ENCODE measurements at regions not wholly inside any gene's neighbourhood (a gene's known extent, or its start where the extent isn't known, plus 50 kb on each side); places are given as distances from the start of the nearest gene placed in this dataset.
"Not testable (repeated sequence)": the region's sequence is repeated elsewhere in the genome, so short reads cannot be mapped to it uniquely, and the experiment has no call there.

DNA sequence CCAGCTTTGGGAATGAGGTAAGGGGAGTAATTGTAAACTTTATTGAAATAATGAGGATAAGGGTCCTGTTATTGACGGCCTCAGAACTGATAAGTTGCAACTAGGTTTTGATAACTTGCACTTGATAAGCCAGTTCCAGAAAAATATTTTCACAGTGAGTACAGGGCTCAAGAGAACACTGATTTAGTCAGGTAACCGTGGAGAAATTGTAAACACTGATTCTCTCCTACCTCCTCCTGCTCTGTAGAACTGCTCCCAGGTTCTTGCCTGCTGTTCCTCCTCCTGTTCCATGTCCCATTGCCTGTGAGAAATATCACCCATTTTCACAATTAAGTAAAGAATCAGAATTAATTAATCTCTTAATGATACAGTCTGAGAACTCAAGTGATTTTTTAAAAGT, 55.0 kb upstream of the CXXC4 start:
- DNase-seq (ENCODE audit: low read depth in 2 of 2) = no peak

DNA sequence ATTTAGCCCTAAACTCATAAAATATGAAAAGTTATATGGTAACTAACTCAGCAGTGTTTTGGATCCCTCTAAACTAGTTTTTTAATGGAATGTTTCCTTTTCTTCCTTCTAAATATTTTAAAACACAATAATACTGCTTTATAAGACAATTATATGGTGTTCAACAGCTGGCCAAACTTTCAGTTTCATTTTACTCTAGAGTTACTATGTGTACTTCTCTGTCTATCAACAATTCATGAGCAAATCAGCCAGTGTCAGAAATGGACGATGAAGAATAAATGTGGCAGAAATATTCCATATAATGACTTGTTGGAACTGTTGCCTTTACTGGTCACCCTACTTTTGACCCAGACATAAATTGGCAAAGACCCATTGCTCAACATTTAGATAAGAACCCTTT, 64.8 kb upstream of the CXXC4 start:
- no peak for DNase-seq (ENCODE audit: low read depth in 2 of 2)

DNA sequence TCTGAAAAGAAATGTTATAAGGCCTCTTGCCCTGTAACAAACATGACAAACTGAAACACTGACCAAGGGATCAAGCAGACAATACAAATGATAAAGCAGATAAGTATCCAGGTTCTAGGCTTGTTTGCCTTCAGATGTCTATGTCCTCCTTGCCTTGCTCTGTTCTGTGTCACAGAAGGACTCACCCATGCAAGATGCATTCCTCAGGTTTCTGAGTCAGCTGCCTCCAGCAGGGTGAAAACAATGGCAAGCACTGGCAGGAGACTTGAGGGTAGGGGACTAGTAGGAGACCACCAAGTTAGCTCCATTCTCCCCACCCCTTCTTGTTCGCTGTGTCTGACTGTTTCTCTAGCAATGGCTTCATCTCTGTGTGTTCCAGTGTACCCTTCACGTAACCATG, 76.6 kb upstream of the CXXC4 start:
- no peak for DNase-seq (ENCODE audit: low read depth in 2 of 2)

DNA sequence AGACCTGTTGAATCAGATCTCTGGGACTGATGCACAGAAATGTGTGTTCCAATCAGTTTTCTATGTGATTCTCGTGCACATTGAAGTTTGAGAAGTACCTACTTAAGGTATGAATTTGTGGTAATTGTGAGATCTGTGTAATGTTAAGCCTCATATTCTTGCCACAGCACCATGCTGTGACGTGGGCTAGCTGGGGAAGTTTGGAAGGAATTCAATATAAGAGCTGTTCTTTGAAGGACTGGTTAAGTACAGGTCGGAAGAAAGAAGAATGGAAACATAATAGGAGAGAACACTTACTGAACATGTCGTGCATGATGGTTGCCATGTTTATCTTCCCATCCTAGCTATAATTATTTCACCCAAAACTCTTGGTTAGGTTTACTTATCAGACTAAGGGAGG, 79.7 kb upstream of the CXXC4 start:
- no peak for DNase-seq (ENCODE audit: low read depth in 2 of 2)

DNA sequence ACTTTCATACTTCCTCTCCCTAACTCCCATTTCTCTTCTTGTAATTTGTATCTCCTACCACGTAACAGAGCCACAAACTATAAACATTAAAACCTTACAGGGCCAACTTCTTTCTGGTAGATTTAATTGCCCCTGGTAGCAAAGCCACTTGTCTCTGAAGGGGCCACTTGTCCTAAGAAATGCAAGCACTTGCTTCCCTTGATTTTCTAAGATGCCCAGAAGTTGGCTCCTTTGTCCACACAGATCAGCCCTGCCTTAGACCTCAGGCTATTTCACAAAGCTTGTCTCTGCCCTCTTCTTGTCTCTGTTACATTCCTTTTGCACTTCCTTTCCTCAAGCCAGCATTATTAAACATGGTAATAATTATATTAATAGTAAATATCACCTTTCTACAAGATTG, 80.6 kb upstream of the CXXC4 start:
- no peak for DNase-seq (ENCODE audit: low read depth in 2 of 2)

DNA sequence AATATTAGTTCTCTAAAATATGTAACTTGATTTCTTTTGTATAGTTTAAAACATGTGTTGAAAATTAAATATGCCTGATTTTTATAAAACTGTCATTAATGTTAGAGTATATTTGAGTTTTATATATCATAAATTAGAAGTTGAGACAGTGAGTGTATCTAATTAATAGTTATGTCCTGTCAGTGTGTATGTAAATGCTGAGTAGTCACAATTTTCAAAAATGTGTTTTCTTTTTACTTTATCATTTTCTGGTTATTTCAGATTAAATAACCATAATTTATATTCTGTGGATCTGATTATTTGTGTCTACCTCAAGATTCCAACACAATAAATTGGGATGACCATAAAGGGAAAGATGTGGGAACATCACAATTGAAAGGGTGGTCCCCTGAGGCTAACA, 82.7 kb upstream of the CXXC4 start:
- no peak for DNase-seq (ENCODE audit: low read depth in 2 of 2)

DNA sequence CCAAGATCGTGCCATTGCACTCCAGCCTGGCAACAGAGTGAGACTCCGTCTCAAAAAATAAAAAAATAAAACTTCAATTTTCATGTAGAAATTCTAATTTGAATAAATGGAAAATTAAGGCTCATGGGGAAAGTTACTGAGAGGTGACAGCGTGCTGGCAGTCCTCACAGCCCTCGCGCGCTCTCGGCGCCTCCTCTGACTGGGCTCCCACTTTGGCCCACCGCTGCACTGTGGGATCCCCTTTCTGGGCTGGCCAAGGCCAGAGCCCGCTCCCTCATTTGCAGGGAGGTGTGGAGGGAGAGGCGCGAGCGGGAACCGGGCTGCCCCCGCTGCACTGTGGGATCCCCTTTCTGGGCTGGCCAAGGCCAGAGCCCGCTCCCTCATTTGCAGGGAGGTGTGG, 86.8 kb upstream of the CXXC4 start:
- DNase-seq (ENCODE audit: low read depth in 2 of 2) = not testable (repeated sequence)

DNA sequence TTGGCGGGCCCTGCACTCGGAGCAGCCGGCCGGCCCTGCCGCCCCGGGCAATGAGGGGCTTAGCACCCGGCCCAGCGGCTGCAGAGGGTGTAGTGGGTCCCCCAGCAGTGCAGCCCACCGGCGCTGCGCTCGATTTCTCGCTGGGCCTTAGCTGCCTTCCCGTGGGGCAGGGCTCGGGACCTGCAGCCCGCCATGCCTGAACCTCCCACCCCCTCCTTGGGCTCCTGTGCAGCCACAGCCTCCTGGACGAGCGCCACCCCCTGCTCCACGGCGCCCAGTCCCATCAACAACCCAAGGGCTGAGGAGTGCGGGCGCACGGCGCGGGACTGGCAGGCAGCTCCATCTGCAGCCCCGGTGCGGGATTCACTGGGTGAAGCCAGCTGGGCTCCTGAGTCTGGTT, 87.4 kb upstream of the CXXC4 start:
- DNase-seq (ENCODE audit: low read depth in 2 of 2) = not testable (repeated sequence)

DNA sequence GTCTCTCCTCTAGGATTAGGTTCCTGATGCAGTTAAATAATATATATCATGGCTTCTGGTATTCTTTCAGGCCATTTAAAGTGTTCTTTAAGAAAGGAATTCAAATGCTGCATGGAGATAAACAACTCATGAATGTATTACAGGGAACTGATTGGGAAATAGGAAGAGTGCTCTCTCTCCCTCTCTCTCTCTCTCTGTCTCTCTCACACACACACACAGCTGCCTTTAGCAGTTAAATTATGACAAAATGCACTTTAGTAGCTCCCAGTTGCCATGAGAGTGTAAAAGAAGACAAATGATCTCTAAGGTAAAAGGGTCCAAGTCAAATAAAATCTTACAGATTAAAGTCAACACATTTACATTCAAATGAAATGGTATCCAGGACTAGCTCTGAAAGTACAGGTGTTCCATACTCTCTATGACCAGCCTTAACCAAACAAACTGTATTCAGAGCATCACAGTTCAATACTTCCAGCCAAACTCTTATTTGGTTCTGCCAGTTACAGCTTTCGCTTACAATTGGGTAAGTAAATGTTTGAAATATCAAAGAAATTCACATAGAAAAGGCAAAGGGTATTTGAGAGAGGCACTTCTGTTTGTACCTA, 94.7 kb upstream of the CXXC4 start:
- no peak for DNase-seq (ENCODE audit: low read depth in 2 of 2)

DNA sequence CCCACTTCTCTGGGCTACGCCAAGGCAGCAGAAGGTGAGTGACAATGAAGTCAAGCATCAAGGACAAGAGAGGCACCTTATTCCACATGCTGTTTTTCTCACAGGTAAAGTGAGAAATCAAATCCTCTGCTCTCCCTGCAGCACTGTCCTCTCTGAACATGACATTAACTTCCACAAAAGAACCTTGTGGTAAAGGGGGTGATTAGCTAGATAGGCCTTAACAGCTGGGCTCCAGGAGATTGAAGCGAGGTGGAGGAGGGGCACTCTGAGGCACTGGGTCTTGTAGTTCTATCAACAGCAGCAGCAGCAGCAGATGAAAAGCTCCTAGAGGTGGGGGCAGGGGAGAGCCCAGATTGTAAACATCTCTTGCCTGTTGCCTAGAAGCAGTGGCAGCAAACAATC, 96.8 kb upstream of the CXXC4 start:
- no peak for DNase-seq (ENCODE audit: low read depth in 2 of 2)

DNA sequence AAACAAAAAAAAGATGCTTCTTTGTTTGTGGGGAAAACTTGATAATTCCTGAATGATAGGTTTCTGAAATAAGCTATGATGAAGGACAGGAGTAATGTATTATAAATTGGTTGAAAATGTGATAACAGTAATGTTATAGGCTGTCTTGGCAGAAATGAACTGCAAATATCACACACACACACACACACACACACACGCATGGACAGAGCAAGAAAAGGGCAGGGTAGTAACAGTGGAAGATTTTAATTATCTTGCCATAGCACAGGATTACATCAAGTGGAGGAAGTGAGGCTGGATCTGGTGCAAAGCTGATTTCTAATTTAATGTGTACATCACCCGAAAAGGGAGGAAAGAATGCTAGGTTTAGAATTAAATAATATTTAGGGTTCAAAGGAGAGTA, 97.5 kb upstream of the CXXC4 start:
- no peak for DNase-seq (ENCODE audit: low read depth in 2 of 2)

DNA sequence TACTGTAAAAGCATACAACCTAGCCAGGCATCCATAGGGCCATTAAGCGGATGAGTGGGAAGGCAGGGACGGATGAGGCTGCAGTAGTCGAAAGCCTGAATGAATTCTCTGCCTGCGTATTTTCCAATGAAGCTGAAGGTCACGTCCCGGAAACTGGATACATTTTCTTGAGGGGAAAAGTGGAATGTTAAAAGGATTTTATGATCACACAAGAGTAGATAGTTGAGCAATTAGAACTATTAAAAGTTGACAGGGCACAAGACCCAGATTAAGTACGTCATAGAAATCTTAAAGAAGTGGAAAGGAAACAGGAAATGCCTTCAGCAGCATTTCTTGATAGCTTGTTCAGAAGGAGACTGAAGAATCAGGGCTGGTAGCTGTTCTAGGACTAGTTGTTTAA, 98.3 kb upstream of the CXXC4 start:
- no peak for DNase-seq (ENCODE audit: low read depth in 2 of 2)

DNA sequence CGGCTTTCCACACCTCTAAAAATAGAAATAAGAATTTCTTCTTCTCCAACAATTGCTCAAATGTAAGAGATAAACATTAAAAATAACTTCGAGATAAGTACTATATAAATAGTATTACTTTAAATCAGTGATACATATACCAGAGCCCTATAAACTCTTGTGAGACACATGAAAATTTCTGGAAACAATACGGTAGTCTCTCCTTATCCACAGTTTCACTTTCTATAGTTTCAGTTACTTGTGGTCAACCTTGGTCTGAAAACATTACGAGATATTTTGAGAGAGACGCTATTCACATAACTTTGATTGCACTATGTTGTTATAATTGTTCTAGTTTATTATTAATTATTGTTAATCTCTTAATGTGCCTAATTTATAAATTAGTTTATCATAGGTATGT, 101.5 kb upstream of the CXXC4 start:
- DNase-seq (ENCODE audit: low read depth in 2 of 2) = no peak

DNA sequence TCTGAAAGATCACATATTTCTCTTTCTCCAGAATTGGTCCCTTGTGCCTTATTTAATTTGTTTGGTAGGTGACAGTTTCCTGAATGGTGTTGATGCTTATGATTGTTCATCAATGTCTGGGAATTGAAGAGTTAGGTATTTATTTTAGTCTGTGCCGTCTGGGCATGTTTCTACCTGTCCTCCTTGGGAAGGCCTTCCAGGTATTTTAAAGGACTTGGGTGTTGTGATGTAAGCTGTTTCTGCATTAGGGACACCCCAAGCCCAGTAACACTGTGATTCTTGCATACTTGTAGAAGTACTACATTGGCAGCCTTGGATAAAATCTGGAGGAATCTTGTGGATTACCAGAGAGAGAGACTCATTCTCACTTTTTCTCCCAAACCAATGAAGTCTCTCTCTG, 120.8 kb upstream of the CXXC4 start:
- DNase-seq (ENCODE audit: low read depth in 2 of 2) = no peak

DNA sequence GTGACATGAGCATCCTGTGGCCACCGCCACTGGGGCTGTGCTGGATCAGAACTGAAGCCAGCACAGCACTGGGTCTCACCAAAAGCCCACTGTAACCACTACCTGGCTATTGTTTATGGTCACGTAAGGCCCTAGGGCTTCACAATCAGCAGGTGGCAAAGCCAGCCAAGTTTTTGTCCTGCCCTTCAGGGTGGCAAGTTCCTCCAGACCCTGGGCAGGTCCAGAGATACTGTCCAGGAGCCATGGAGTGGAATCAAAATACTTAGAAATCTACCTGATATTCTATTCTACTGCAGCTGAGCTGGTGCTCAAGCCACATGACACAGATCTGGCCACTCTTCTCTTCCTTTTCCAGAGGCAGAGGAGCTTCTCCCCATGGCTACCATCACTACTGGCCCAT, 121.2 kb upstream of the CXXC4 start:
- no peak for DNase-seq (ENCODE audit: low read depth in 2 of 2)

DNA sequence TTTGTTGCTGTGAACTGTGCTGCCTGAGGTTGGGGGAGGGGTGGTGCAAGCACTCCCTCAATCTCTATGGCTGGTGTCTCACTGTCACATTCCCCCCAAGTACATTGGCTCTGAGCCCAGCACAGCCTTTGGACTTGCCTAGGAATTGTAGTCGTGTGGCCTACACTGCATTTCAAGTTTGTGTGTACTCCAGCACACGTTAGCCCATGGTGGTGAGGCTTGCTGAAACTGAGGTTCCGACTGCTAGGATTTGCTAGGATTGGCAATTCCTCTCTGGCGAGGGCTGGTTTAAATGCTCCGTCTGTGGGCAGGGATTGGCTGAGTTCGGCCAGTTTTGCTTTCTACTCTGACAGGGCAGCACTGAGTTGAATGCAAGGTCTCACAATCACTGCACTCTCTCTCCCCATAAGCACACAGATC, 121.7 kb upstream of the CXXC4 start:
- DNase-seq (ENCODE audit: low read depth in 2 of 2) = no peak

DNA sequence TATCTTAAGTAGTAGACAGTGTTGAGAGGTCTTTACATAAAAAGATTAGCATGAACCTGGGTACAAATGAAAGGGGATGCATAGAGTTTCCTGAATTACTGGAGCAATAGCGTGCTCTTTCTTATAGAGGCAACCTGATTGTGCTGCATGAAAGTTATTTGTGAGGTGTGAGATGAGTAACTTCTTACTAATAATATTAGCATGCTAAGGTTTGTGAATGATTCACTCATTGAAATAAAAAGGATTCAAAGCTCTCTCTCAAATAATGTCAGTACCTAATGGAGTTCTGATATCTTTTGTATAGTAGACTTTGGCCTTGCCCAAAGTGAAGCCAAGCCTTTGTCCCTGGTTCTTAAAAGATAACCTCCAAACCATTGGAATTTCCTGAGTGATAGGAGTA, 131.0 kb upstream of the CXXC4 start:
- DNase-seq (ENCODE audit: low read depth in 2 of 2) = no peak

DNA sequence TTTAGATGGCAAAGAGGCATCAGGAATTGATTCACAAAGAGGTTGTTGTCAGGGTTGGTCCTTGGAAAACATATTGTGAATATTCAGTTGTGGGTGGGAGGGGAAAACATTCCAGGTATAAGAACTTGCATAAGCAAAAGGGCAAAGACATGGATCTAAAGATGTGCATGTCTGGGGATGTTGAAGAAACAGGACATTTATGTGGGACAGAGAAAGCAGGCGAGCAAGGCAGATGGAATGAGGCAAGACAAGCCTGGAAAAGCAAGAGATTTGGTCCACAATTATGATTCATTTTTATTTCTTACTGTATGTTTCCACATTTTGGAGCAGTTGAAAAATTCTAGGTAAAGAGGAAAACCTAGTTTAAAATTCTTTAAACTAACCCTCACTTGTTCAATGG, 134.9 kb upstream of the CXXC4 start:
- no peak for DNase-seq (ENCODE audit: low read depth in 2 of 2)

DNA sequence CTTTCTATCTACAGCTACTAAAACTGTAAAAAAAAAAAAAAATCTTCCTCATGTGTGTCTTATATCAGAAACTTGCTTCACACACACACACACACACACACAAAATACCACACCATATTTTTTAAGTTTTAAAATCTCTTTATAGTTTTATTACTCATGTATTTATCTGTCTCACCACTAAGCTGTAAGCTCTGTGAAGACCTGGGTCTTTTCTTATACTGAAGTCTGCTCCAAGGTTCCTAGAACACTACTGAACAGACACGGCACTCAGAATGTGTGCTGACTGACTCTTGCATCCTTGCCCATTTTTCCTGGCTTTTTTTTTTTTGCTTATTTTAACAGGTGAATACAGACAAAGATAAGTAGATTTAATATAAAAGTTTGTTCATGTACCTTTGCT, 135.6 kb upstream of the CXXC4 start:
- DNase-seq (ENCODE audit: low read depth in 2 of 2) = no peak

DNA sequence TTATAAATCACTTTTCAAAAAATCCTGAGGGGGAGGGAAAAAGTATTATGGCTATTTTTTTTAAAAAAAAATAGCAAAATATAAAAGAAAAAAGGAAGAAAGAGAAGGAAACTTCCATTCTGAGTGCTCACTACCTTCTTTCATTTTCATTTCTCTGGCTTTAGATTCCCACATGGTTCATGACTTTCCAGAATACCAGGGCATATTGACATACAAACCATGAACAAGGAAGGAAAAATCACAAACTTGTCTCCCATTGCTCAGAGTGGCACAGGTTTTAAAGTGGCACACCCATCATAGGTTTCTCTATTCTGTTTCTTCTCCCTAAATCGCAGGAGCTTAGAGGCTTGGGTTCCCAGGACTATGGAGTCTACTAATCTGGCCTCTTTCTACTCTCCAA, 136.3 kb upstream of the CXXC4 start:
- no peak for DNase-seq (ENCODE audit: low read depth in 2 of 2)

DNA sequence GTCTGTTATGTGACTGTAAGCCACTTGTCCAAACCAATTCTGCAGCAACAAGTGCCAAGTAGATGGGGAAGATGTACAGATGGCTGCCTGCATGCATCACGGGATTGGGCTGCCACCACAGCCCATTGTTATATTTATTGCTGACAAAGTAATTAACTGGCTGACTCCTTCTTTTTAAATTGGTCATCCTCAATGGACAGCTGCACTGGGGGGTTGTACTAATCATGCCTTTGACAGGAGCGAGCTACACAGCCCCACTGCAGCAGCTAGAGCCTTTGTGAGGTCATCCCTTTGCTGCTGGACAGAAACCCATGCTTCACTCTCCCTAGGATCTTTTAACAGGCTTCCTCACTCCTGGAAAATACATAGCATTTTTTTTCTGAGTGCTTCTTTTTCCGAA, 146.7 kb upstream of the CXXC4 start:
- no peak for DNase-seq (ENCODE audit: low read depth in 2 of 2)

DNA sequence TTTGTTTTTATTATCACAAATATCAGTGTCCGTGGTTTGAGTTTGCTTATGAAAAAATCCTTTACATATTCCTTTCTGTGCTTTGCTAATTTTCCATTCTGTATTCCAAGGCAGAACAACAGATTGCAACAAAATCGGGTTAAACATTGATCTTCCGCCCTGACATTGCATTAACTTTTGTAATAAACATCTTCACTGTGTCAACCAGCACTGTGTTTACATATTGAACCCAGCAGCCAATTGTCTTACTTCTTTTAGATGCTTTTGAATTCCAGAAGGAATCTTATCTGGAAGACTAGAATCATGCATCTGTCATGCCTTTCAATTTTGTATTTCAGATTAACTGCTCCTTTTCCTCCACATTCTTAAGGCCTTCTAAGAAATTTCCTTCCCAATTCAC, 147.8 kb upstream of the CXXC4 start:
- DNase-seq (ENCODE audit: low read depth in 2 of 2) = no peak

DNA sequence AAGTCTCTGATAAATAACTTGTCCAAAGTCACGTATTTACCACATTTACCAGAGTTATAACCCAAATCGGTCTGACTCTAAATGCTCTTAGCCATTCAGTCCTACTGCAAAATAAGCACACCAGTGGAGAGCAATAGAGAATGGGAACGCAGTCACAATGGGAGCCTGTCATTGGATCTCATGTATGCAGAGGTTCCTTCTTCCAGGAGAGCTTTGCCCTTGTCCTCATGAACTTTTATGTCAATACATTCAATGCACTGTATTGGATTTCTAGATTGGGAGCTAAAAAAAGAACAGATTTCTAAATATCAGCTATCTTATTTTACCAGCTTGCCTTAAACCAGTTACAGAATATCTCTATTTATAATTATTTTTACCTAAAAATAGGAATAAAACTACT, 149.1 kb upstream of the CXXC4 start:
- no peak for DNase-seq (ENCODE audit: low read depth in 2 of 2)

DNA sequence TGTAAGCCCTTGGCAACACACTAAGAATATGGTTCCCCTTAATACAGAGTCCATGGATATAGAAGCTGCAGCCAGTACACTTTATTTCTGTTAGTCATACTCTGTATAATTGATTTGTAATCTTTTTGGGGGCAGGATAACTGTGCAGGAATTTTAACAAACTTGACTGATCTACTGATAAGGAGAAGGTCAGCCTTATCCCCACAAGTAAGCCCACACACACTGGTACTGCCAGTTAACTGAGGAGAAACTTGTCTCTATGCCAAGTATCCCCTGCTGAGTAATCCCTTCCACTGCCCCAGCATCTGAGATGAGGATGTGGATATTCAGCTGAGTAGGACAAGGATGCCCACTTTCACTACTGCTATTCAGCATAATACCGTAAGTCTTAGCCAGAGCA, 154.9 kb upstream of the CXXC4 start:
- DNase-seq (ENCODE audit: low read depth in 2 of 2) = no peak

DNA sequence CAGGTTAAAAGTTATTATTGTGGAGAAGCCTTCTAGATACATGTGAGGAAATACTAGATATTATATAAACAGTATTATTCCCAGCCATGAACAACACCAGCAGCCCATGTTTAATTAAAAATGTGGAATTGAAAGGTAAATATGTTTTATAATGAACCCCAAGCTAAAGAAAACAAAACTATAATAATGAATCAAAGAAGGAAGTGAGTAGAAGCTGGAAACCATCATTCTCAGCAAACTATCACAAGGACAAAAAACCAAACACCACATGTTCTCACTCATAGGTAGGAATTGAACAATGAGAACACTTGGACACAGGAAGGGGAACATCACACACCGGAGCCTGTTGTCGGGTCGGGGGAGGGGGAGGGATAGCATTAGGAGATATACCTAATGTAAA, 167.6 kb upstream of the CXXC4 start:
- DNase-seq (ENCODE audit: low read depth in 2 of 2) = not testable (repeated sequence)
